Smooth muscle cell of the brain vasculature (primary cell): ENCODE measurements at regions not wholly inside any gene's neighbourhood (a gene's known extent, or its start where the extent isn't known, plus 50 kb on each side); places are given as distances from the start of the nearest gene placed in this dataset.
A peak's percentile ranks its signal among the peaks of the same experiment; 100 is the strongest.
"Not testable (repeated sequence)": the region's sequence is repeated elsewhere in the genome, so short reads cannot be mapped to it uniquely, and the experiment has no call there.

ENCODE experiments used
- DNase-seq: peaks from one replicate; pipeline ENCODE4 v3.0.0-alpha.2; 2012; ENCODE audit warnings: low read depth, low spot score

- no peak for DNase-seq
Observed at GRCh38 chr3:88291486-88291885, 141.7 kb downstream of the C3orf38 start.

DNA sequence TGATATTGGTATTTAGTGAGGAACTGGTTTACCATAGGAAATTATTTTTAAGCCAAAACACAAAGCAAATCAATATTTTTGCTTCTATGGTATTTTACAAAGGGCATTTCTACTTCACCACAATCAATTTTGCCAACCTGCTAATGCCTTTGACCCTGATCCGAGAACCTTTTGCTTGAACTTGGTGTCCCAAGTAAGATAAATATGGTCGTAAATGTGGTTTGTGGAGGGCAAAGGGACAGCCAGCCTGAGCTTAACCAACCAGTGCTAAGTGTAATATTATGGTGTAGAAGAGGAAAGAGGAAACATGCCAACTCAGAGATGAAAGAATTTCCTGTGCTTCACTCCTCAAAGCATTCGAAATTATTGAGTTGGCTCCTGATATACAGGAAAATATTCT, 148.4 kb downstream of the C3orf38 start:
- DNase-seq = no peak

DNA sequence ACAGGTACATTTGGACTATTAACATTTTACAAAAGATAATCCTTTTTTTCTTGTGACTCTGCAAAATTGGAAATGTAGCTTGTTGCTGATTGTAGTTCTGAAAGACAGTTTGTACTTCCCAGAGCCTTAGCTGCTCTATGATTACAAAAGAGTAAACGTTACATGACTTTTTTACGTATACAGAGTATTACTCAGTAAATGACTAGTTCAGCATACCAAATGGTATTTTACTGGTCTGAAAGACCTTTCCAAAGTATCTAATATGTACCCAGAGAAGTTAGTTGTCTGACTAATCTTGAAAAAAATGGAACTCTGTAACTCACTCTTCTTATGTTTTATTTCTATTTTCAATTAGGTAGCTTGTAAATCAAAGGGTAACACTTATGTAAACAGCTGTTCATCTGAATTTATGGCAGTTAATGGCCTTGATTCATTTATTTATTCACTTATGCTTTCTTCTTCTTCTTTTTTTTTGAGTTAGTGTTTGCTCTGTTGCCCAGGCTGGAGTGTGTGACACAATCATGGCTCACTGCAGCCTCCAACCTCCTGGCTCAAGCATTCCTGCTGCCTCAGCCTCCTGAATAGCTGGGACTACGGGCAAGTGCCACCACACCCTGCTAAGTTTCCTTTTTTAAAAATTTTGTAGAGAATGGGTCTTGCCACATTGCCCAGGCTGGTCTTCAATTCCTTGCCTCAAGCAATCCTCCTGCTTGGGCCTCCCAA, 151.7 kb downstream of the C3orf38 start:
- DNase-seq = no peak

GRCh38 chr3:88301996-88302393, 152.2 kb downstream of the C3orf38 start:
- DNase-seq = no peak

DNA sequence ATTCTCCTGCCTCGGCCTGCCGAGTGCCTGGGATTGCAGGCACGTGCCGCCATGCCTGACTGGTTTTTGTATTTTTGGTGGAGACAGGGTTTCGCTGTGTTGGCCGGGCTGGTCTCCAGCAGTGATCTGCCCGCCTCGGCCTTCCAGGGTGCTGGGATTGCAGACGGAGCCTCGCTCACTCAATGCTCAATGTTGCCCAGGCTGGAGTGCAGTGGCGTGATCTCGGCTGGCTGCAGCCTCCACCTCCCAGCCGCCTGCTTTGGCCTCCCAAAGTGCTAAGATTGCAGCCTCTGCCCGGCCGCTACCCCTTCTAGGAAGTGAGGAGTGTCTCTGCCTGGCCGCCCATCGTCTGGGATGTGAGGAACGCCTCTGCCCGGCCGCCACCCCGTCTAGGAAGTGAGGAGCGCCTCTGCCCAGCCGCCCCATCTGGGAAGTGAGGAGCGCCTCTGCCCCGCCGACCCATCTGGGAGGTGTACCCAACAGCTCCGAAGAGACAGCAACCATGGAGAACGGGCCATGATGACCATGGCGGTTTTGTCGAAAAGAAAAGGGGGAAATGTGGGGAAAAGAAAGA, 153.7 kb downstream of the C3orf38 start:
- not testable (repeated sequence) for DNase-seq

- no peak for DNase-seq
Observed at GRCh38 chr3:88307666-88308065, 157.9 kb downstream of the C3orf38 start.

- DNase-seq = no peak
Observed at GRCh38 chr3:88311826-88312225, 162.1 kb downstream of the C3orf38 start.

GRCh38 chr3:88312256-88312655, 162.5 kb downstream of the C3orf38 start:
- DNase-seq = no peak

- no peak for DNase-seq
Observed at GRCh38 chr3:88318067-88318466, 168.3 kb downstream of the C3orf38 start.

GRCh38 chr3:88321363-88322050, 171.7 kb downstream of the C3orf38 start:
- peak; percentile 18 for DNase-seq

DNA sequence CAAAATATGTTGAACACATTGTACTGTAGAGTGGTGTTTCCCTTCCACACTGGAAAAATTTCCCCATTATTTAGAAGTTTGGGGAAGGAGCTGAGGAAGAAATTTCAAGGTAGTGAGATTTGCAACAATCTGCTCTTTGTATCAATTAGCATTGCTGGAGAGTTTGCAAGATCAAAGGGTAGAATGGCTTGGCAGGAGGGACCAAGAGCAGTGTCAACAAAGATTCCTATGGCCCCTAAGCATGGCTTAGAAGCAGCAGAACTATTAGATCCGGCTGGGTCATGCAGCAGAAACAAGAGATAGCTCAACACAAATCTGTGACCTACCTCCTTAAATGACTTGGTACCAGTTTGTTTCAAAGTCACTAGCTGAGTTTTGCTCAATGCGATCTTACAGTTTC, 175.0 kb downstream of the C3orf38 start:
- no peak for DNase-seq

DNA sequence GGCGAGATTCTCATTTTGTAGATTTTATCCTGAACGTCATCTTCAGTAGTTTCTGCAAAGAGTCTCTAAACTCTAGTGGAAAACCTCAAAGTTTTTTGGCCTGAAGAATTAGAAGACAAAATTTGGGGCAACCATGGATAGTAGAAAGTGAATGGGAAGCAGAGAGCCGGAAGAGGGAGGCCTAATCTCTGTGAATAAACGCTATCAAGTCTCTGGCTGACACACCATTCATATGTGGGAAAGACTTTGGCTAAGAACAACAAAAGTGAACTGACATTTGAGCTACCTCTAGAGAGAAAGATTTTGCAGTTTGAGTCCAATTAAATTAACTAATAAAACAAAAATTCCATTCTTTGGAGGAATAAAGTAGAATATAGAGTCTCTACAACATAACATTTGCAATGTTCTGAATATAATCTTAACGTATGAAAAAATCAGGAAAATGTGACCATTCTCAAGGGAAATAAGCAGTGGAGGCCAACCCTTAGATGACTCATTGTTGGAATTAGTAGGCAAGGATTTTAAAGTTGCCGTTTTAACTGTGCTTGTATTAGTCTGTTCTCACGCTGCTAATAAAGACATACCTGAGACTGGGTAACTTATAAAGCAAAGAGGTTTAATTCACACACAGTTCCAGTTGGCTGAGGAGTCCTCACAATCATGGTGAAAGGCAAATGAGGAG, 184.6 kb downstream of the C3orf38 start:
- DNase-seq = no peak

DNA sequence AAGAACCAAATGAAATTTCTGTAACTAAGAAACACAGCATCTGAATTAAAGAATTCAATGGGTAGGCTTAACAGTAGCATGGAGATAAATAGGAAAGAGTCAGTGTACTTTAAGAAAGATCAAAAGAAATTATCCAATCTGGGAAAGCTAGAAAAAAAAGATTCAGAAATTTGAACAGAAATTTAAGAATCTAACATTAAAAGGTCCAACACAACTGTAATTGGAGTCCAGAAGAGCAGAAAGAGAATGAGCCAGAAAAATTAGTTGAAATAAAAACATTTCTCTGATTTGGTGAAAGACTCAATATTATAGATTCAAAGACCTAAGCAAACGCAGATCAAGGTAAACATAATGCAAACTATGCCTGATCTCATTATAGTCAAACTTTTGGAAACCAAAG, 187.1 kb downstream of the C3orf38 start:
- no peak for DNase-seq

- no peak for DNase-seq
Observed at GRCh38 chr3:88343264-88343663, 193.5 kb downstream of the C3orf38 start.

DNA sequence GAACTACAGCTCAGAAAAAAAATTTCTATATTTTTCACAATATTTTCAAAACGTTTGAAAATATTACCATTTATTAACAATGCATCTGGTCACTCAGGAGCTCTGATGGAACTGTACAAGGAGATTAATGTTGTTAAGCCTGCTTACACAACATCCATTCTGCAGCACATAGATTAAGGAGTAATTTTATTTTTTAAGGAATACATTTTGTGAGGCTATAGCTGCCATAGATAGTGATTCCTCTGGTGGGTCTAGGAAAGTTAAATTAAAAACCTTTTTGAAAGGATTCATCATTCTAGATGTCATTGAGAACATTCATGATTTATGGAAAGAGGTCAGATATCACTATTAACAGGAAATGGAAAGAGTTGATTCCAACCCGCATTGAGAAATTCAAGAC, 196.9 kb downstream of the C3orf38 start:
- DNase-seq = no peak

- DNase-seq = no peak
Observed at GRCh38 chr3:88362428-88362827, 212.7 kb downstream of the C3orf38 start.

DNA sequence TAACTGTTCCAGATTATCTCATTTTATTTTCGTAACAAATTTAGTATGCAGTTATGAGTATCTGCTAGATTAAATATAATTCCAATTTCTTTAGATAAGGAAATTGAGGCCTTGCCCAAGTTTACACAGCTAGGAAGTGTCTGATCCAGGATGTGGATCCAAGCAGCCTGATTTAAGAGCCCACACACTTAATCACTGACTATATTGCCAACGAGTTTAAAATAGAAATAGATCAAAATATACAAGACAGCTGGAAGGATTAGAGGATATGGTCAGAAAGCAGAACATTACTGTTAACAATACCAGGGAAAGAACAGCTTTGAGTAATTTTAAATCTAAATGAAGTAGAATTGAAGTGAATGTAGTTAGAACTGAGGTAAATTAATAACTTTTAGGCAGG, 215.2 kb downstream of the C3orf38 start:
- DNase-seq = no peak

- no peak for DNase-seq
Observed at GRCh38 chr3:88369337-88369736, 219.6 kb downstream of the C3orf38 start.

DNA sequence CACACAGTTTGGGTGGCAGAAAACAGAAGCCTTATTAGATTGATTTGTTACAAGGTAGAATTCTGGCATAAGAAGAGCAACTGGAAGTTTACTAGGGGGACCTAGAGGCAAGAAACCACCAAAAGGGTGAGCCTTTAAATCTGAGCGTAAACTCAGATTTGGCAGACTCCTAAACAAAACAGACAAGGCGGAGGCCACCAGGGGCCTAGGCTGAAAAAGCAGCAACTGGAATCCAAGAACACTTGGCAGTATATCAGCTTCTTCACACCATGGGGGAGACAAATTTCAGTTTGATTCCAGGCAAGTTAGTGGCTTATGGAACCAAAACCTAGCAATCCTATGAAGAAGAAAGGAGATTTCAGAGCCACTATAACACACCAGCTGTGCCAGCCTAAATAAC, 220.0 kb downstream of the C3orf38 start:
- DNase-seq = no peak

DNA sequence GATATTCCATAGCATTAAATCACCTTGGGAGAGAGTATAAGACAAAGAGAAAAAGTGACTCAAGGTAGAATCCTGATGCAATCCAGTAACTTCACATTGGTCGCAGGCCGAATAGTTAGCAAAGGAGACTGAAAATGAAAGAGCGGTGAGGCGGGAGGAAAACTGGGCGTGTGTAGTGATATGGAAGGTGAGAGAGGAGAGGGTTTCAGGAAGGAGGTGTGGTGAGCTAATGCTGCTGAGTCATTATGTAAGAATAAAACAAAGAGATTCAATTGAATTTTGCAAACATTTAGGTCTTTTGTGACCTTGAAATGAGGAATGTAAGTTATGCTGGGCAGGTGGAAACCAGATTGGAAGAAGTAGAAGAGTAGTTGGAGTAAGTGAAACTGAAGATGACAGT, 235.3 kb downstream of the C3orf38 start:
- DNase-seq = no peak

DNA sequence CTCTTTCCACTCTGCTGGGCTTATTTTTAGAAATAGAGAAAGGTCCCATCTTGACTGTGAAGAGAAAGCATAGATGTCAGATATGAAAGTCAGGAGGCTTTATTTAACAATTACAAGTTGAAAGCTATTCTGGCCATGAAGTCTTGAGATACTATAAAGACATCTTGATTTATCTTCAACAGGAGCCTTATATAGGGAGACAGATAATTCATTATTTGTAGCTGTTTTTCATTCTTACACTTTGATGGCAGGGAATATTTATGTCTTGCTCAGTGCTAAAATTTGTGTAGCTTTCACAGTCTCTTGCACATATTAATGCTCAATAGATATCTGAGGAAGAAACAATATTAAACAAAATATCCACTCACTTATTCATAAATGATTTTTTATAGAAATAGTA, 248.8 kb downstream of the C3orf38 start:
- DNase-seq = no peak

DNA sequence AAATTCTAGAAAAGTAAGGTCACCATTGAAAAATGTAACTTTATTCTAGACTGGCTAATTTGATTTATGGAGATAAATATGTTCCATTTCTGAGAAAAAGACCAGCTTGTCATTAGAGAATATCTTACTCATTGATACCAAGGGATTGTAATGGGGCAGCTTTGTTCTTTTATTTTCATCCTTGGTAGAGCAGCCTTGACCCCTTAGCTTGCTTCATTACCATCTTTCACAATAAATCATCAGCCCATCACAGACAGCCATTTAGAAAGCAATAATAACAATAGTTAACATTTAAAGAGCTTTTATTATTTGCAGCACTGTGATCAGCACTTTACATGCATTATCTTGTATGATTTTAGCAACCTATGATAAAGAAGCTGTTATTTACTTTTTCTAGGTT, 253.6 kb downstream of the C3orf38 start:
- no peak for DNase-seq

GRCh38 chr3:88408097-88408496, 258.3 kb downstream of the C3orf38 start:
- no peak for DNase-seq
